ENCODE measurements at regions not wholly inside any gene's neighbourhood (a gene's known extent, or its start where the extent isn't known, plus 50 kb on each side); places are given as distances from the start of the nearest gene placed in this dataset.

DNA sequence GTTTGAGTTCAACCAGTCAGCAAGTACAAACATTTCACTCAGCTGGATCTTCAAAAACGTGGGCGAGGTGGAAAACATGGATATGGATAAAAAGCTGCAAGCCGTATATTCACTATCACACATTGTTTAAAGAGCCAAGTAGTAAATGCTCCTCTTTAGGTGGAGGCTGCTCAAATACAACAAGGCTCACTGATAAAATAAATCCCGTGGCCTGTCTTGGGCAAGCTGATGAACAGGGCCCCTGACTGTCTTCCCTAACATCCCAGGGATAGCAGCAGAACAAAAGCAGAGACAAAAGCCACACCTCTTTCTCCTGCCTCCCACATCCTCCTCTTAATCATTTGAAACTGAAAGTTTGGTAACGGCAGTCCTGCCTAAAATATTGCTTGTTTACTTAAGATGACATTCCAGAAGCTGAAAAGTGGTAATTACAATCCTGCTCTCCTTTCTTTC, 357.7 kb downstream of the TTLL7 start:
- Histone ChIP-seq H3K27ac (ENCODE audit: control insufficient read depth, insufficient read depth) (no peak overlapping the region), H3K9ac (ENCODE audit: control insufficient read depth, insufficient read depth, low read length) (no peak overlapping the region), H3K4me1 (ENCODE audit: control insufficient read depth, insufficient read depth, low read length) (no peaks in the 10 kb centered on the region), H3K4me3 (0 out of 2 replicates have a peak overlapping the region, but pooled peaks have one; percentile 1), H3K36me3 (ENCODE audit: control insufficient read depth in 2 of 2, insufficient read depth in 2 of 2, low read length in 1 of 2) (no peaks in the 10 kb centered on the region), H3K4me2 (ENCODE audit: control insufficient read depth, insufficient read depth) (no peak overlapping the region), H4K20me1 (ENCODE audit: control insufficient read depth, insufficient read depth) (no peaks in the 10 kb centered on the region), H3K79me2 (ENCODE audit: control insufficient read depth, insufficient read depth, low read length) (no peaks in the 10 kb centered on the region), H3K27me3 (replicated peaks in 1 of 2; ENCODE audit: control insufficient read depth in 2 of 2, insufficient read depth in 2 of 2, low read length in 1 of 2) (no peaks in the 10 kb centered on the region), H2AFZ (ENCODE audit: control insufficient read depth, low read depth, low read length) (no peak overlapping the region), H3K9me3 (replicated peaks; ENCODE audit: control insufficient read depth, insufficient read depth, low read length) (no peaks in the 10 kb centered on the region)
- ChIA-PET POLR2A (no interaction called here), CTCF (interaction anchor here (0.9 kb wide), 1 partner anchor 20 kb away, joined by 3 read pairs; no protein-coding TSS in a partner anchor), SMC1A (ENCODE audit: uncharacterized antibody, unreplicated experiment) (interaction anchor here (0.9 to 1.7 kb wide), 4 partner anchors 10 to 56 kb away, joined by 3 to 4 read pairs (median 4); no protein-coding TSS in a partner anchor), RAD21 (ENCODE audit: unreplicated experiment) (no interaction called here)
- intact Hi-C loops (cut with micrococcal nuclease; ENCODE audit: unreplicated experiment), result no loop called here
- DNase-seq (ENCODE audit: low read depth, low spot score) (no peak), ATAC-seq (no peak), FAIRE-seq (no peak)
- WGBS (ENCODE audit: insufficient coverage, insufficient replicate concordance, low lambda C conversion rate, missing lambda C conversion rate), result 29% methylated on average over 5 of the region's 5 CpGs
- in situ Hi-C loops (cut with MboI), result no loop called here
- BruUV-seq (replicated peaks), result no TSS peak
- TF ChIP-seq NFIC (IDR thresholded peaks at IDR 0.05; ENCODE audit: low read depth, low read length) (no peak), ATF7 (IDR thresholded peaks at IDR 0.05; ENCODE audit: low read depth) (no peak), POLR2AphosphoS5 (IDR thresholded peaks at IDR 0.05; ENCODE audit: low read length) (no peak), NR2F1 (conservative IDR thresholded peaks at IDR 0.05) (no peak), ASH2L (IDR thresholded peaks at IDR 0.05; ENCODE audit: borderline replicate concordance, low read depth) (no peak), ZBED1 (IDR thresholded peaks at IDR 0.05; ENCODE audit: borderline replicate concordance) (no peak), RCOR1 (conservative IDR thresholded peaks at IDR 0.05; ENCODE audit: low read depth, low read length) (no peak), DPF2 (IDR thresholded peaks at IDR 0.05) (no peak), GABPA (IDR thresholded peaks at IDR 0.05; ENCODE audit: low read depth) (no peak), BHLHE40 (IDR thresholded peaks at IDR 0.05; ENCODE audit: borderline replicate concordance in 1 of 2, low read depth in 2 of 2, low read length in 1 of 2) (no peak), CREM (IDR thresholded peaks at IDR 0.05; ENCODE audit: low read depth) (no peak), SIX5 (IDR thresholded peaks at IDR 0.05; ENCODE audit: low read depth, low read length, severe bottlenecking) (no peak)
- TF ChIP-seq, protein P1, sequence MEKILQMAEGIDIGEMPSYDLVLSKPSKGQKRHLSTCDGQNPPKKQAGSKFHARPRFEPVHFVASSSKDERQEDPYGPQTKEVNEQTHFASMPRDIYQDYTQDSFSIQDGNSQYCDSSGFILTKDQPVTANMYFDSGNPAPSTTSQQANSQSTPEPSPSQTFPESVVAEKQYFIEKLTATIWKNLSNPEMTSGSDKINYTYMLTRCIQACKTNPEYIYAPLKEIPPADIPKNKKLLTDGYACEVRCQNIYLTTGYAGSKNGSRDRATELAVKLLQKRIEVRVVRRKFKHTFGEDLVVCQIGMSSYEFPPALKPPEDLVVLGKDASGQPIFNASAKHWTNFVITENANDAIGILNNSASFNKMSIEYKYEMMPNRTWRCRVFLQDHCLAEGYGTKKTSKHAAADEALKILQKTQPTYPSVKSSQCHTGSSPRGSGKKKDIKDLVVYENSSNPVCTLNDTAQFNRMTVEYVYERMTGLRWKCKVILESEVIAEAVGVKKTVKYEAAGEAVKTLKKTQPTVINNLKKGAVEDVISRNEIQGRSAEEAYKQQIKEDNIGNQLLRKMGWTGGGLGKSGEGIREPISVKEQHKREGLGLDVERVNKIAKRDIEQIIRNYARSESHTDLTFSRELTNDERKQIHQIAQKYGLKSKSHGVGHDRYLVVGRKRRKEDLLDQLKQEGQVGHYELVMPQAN (conservative IDR thresholded peaks at IDR 0.05), result no peak
- TF ChIP-seq, protein P2, sequence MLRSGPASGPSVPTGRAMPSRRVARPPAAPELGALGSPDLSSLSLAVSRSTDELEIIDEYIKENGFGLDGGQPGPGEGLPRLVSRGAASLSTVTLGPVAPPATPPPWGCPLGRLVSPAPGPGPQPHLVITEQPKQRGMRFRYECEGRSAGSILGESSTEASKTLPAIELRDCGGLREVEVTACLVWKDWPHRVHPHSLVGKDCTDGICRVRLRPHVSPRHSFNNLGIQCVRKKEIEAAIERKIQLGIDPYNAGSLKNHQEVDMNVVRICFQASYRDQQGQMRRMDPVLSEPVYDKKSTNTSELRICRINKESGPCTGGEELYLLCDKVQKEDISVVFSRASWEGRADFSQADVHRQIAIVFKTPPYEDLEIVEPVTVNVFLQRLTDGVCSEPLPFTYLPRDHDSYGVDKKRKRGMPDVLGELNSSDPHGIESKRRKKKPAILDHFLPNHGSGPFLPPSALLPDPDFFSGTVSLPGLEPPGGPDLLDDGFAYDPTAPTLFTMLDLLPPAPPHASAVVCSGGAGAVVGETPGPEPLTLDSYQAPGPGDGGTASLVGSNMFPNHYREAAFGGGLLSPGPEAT (IDR thresholded peaks at IDR 0.05; ENCODE audit: low read depth), result no peak
- TF ChIP-seq, protein P3, sequence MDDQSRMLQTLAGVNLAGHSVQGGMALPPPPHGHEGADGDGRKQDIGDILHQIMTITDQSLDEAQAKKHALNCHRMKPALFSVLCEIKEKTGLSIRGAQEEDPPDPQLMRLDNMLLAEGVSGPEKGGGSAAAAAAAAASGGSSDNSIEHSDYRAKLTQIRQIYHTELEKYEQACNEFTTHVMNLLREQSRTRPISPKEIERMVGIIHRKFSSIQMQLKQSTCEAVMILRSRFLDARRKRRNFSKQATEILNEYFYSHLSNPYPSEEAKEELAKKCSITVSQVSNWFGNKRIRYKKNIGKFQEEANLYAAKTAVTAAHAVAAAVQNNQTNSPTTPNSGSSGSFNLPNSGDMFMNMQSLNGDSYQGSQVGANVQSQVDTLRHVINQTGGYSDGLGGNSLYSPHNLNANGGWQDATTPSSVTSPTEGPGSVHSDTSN (IDR thresholded peaks at IDR 0.05; ENCODE audit: insufficient replicate concordance, low read depth, low read length), result no peak
- TF ChIP-seq, protein P4, sequence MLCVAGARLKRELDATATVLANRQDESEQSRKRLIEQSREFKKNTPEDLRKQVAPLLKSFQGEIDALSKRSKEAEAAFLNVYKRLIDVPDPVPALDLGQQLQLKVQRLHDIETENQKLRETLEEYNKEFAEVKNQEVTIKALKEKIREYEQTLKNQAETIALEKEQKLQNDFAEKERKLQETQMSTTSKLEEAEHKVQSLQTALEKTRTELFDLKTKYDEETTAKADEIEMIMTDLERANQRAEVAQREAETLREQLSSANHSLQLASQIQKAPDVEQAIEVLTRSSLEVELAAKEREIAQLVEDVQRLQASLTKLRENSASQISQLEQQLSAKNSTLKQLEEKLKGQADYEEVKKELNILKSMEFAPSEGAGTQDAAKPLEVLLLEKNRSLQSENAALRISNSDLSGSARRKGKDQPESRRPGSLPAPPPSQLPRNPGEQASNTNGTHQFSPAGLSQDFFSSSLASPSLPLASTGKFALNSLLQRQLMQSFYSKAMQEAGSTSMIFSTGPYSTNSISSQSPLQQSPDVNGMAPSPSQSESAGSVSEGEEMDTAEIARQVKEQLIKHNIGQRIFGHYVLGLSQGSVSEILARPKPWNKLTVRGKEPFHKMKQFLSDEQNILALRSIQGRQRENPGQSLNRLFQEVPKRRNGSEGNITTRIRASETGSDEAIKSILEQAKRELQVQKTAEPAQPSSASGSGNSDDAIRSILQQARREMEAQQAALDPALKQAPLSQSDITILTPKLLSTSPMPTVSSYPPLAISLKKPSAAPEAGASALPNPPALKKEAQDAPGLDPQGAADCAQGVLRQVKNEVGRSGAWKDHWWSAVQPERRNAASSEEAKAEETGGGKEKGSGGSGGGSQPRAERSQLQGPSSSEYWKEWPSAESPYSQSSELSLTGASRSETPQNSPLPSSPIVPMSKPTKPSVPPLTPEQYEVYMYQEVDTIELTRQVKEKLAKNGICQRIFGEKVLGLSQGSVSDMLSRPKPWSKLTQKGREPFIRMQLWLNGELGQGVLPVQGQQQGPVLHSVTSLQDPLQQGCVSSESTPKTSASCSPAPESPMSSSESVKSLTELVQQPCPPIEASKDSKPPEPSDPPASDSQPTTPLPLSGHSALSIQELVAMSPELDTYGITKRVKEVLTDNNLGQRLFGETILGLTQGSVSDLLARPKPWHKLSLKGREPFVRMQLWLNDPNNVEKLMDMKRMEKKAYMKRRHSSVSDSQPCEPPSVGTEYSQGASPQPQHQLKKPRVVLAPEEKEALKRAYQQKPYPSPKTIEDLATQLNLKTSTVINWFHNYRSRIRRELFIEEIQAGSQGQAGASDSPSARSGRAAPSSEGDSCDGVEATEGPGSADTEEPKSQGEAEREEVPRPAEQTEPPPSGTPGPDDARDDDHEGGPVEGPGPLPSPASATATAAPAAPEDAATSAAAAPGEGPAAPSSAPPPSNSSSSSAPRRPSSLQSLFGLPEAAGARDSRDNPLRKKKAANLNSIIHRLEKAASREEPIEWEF (IDR thresholded peaks at IDR 0.05; ENCODE audit: insufficient replicate concordance, low read depth, low read length), result no peak
